Hepatic stellate cell (primary cell): ENCODE measurements at regions not wholly inside any gene's neighbourhood (a gene's known extent, or its start where the extent isn't known, plus 50 kb on each side); places are given as distances from the start of the nearest gene placed in this dataset.
"Not testable (repeated sequence)": the region's sequence is repeated elsewhere in the genome, so short reads cannot be mapped to it uniquely, and the experiment has no call there.

Experiments used
- DNase-seq: peaks from one replicate; pipeline ENCODE4 v3.0.0; 2011; ENCODE audit warnings: low spot score

GRCh38 chr10:30697806-30698205, 68.3 kb upstream of the LYZL2 start:
- no peak for DNase-seq

- not testable (repeated sequence) for DNase-seq
These were observed 67.7 kb upstream of the LYZL2 start for GRCh38 chr10:30697221-30697620.

DNA sequence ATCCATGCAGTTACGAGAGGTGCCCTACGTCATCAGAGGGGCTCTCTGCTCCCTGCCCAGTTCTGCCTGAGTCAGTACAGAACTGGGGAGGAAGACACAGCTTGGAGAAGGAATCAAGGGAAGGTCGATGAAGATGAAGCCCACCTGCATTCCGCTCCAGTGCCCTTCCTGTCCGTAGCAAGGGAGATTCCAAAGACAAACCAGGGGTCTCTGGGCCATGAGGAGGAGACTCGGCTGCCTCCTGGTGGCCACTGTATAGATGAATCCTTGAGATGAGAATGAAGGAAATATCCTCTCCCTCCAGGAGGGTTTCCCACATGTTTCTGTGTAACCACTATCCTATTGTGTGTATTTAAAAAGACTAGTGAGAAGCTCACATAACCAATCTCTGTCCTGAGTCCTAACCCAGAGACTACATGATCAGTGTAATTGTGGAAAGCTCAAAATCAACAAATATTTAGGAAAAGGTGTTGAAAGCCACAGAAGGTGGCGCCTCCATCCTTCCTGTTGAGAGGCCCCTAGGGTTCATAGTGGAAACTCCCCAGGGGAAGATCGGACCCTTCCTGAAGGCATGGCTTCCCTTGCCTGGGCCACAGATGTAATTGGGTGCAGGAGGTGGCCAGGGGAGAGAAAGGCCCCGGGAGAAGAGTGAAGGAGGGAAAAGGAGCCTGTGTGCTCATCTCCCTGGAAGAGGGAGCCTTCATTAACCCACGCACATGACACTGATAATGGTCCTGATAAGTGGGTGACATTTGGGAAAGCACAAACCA, 67.0 kb upstream of the LYZL2 start:
- not testable (repeated sequence) for DNase-seq

DNA sequence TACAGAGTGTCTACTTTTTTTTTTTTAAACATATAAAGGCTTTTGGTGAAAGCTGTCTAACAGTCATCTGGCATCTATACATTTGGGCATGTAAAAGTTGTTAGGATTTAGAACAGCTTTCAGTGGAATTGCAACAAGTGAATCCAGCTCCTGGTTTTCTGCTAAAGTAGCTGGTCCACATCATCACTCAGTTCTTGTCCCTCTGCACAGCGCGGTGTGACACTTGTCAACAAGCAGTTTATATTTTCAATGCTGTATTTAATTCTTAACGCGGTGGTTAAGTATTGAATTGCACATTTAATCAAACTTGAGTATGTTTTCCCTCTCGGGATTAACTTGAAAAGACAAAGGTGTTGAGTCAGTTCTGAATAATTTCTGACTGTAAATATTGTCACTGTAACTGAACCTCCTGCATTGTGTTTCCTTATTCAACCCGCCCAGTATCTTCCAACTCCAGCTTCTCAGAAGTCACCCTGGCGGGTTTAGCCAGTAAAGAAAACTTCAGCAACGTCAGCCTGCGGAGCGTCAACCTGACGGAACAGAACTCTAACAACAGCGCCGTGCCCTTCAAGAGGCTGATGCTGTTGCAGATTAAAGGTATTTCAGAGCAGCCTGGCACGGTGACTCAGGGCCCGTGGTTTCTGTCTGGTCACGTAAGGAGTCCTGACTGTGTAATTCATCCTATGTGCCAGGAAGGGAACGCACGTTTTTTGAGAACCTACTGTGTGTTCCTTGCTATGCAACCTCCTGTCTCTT, 66.1 kb upstream of the LYZL2 start:
- DNase-seq = not testable (repeated sequence)

DNA sequence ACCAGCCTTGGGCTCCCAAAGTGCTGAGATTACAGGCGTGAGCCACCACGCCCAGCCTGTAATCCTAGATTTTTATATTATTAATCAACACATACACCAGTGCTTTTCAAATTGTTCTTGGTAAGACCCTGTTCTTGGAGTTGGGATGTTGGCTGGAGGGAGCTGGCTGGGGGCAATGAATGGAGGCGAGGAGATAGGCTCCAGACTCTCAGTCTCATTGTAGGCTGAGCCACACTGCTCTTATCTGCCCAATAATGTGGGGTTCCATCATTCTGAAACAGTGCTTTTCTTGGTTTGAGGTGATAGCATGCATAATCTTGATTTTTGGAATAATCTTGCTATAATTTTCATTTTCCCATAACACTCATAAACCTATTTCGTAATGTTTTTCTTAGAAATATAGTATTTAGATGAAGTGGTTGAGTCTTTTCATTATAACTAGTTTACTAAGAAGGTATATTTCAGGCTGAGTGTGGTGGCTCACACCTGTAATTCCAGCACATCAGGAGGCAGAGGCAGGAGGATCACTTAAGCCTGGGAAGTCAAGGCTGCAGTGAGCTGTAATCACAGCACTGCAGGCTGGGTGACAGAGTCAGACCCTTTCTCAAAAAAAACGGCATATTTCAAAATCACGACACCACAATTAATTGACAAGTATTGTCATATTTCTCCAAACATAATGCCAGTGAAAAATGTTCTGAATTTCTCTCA, 65.1 kb upstream of the LYZL2 start:
- no peak for DNase-seq

DNA sequence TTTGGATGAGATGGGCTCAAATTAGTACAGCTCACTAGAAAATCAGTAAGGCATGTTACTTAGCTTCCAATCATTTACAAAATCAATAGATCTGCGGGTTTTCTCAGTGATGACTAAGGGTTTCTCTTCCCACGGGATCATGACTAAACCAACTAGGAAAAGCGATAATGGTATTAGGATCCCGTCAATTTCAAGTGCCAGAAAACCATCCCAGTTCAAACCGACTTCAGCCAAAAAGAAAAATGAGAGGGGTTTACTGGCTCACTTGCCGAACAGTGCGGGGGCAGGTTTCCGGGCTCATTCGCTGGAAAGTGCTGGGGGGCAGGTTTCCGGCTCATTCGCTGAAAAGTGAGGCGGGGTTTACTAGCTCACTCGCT, 62.1 kb upstream of the LYZL2 start:
- DNase-seq = no peak

- DNase-seq = not testable (repeated sequence)
These were observed 61.5 kb upstream of the LYZL2 start for GRCh38 chr10:30690948-30691638.

DNA sequence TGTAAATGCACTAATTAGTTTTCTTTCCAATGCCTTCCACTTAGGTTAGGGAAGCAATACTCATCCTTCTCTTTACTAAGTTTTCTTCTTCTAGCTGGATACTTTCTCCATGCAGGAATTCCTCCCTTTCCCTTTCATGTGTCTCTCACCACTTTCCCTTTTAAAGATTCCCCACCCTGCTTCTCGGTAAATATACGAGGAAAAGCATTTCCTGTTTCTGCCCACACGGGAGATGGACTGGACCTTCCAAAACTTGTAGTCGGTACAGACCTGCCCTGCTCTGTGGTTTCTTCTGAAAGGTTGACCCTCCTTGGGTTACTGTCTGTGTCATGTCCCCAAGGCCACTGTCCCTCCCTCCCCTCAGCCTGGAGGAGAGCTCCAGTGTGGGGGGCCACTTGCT, 58.9 kb upstream of the LYZL2 start:
- DNase-seq = no peak

DNA sequence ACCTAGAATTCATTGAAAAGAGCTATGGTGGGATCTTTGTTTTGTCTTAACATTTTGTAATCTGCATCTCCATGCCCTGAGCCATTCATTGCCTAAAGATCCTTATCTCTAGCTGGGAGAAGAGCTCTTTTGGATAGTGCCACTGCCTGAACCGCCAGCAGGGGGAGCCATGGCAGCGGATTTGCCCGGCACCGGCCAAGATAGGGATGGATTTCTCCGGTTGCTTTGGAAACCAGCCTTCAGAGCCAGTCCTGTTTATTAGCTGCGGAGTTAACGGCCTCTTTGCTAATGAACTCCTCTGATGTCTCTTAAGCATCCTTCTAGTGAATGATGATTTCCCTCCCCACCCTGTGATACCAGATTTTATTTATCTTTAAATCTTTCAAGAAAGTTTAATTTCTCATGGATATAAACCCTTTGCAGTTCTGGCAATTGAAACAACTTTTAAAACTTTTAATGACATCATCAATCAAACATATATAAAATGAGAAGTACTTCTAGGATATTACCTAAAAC, 58.2 kb upstream of the LYZL2 start:
- DNase-seq = peak; percentile 67

- no peak for DNase-seq
These were observed 57.2 kb upstream of the LYZL2 start for GRCh38 chr10:30686708-30687107.

DNA sequence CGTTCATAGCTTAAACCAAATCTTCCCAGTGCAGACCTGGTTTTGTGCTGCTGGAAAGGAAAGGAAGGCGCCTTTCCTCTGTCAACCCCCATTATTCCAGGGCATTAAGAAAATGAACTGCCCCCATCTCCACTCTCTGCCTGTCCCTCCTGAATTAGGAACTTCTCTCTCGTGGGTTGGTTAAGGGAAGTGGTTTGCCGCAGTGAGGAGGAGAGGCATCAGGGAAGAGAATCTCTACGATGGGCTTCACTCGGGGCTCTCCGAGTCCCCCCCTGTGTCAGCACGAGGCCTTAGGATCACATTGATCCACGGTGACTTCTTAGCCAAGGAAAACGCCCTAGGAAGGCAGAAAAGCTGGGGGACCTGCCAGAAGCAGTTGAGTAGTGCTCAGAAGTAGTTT, 53.9 kb upstream of the LYZL2 start:
- no peak for DNase-seq

GRCh38 chr10:30682377-30683199, 53.0 kb upstream of the LYZL2 start:
- peak; percentile 89 for DNase-seq

DNA sequence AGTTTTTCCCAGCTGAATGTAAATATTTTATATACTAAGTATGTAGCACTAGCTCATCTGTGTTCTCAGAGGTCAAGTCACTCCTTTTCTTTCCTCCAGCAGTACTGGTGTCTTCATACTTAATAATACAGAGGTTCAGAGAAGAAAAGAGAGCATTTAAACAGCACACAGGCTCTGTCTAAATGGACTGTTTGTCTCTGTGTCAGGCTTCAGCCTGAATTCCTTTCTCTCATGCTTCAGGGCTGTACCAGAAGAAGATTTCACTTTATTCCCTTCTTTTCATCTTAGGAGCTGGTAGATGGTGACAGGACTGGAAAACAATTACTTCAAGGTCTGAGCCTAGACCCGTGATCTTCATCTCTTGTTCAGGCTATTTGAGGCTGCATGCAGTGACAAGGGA, 51.4 kb upstream of the LYZL2 start:
- no peak for DNase-seq
